ENCODE measurements at regions not wholly inside any gene's neighbourhood (a gene's known extent, or its start where the extent isn't known, plus 50 kb on each side); places are given as distances from the start of the nearest gene placed in this dataset.

- ChIA-PET POLR2A (ENCODE audit: unreplicated experiment) (no interaction called here), CTCF (interaction anchor here (1.0 kb wide), 1 partner anchor 9 kb away, joined by 4 read pairs; no protein-coding TSS in a partner anchor)
- Histone ChIP-seq H3K14ac (replicated peaks; ENCODE audit: low read depth, low read length) (no peak overlapping the region), H3K9ac (ENCODE audit: low read depth, low read length) (no peak overlapping the region), H3K27ac (ENCODE audit: insufficient read depth, low read length) (no peak overlapping the region), H3K56ac (ENCODE audit: extremely low read depth, insufficient read depth, low read length) (no peak overlapping the region), H4K5ac (ENCODE audit: low read depth, low read length) (no peak overlapping the region; the same call in 1 of the 2 replicates), H3K36me3 (ENCODE audit: control insufficient read depth, insufficient read depth, low read length) (no peaks in the 10 kb centered on the region), H3K27me3 (ENCODE audit: control insufficient read depth, insufficient read depth, low read length) (no peaks in the 10 kb centered on the region), H4K20me1 (ENCODE audit: insufficient read depth, low read length) (no peaks in the 10 kb centered on the region), H3K18ac (ENCODE audit: low read depth, low read length) (no peak overlapping the region), H3K4me3 (ENCODE audit: insufficient read depth, low read depth, low read length) (no peak overlapping the region), H3K79me1 (ENCODE audit: low read depth in 1 of 2, low read length in 2 of 2) (no peaks in the 10 kb centered on the region), H4K91ac (ENCODE audit: insufficient read depth, low read depth, low read length) (no peak overlapping the region), H2BK15ac (ENCODE audit: low read depth, low read length) (no peak overlapping the region), H2BK20ac (ENCODE audit: low read depth, low read length) (no peak overlapping the region), H2AK5ac (ENCODE audit: low read depth, low read length) (no peak overlapping the region), H2BK5ac (ENCODE audit: low read depth, low read length, poor library complexity, severe bottlenecking) (no peak overlapping the region), H3K4ac (ENCODE audit: low read depth, low read length) (no peak overlapping the region), H3K4me2 (ENCODE audit: low read depth, low read length) (no peak overlapping the region), H3K23ac (ENCODE audit: low read depth, low read length) (no peak overlapping the region), H3K9me3 (ENCODE audit: control insufficient read depth, insufficient read depth, low read length) (no peaks in the 10 kb centered on the region), H3K9me1 (ENCODE audit: insufficient read depth, low read length) (no peaks in the 10 kb centered on the region), H4K8ac (ENCODE audit: low read depth in 2 of 2, low read length in 2 of 2) (no peak overlapping the region), H2AK9ac (replicated peaks; ENCODE audit: low read depth, low read length, poor library complexity) (no peak overlapping the region), H3K4me1 (ENCODE audit: control insufficient read depth, insufficient read depth, low read length) (no peaks in the 10 kb centered on the region; the same call in 1 of the 2 replicates), H2AFZ (replicated peaks; ENCODE audit: low read length, poor library complexity) (no peak overlapping the region), H2BK120ac (ENCODE audit: low read depth, low read length) (no peak overlapping the region)
- BruUV-seq (replicated peaks): no TSS peak
- no peak for TF ChIP-seq MAZ (IDR thresholded peaks at IDR 0.05; ENCODE audit: borderline replicate concordance, low read depth, low read length)
- no peak for TF ChIP-seq USF2 (IDR thresholded peaks at IDR 0.05; ENCODE audit: low read depth, low read length)
- TF ChIP-seq RAD21 (IDR thresholded peaks at IDR 0.05; ENCODE audit: low read length): no peak
- no peak for TF ChIP-seq RCOR1 (IDR thresholded peaks at IDR 0.05; ENCODE audit: insufficient replicate concordance, low read length)
- TF ChIP-seq CHD1 (IDR thresholded peaks at IDR 0.05; ENCODE audit: low read depth, low read length): no peak
- TF ChIP-seq NFE2L2 (IDR thresholded peaks at IDR 0.05; ENCODE audit: low read depth, low read length): no peak
- TF ChIP-seq MXI1 (IDR thresholded peaks at IDR 0.05; ENCODE audit: borderline replicate concordance, low read depth, low read length): no peak
- no peak for TF ChIP-seq BHLHE40 (IDR thresholded peaks at IDR 0.05; ENCODE audit: low read depth, low read length)
- no peak for TF ChIP-seq FOS (IDR thresholded peaks at IDR 0.05; ENCODE audit: low read depth, low read length)
- no peak for TF ChIP-seq POLR2A (IDR thresholded peaks at IDR 0.05; ENCODE audit: low read depth, low read length)
- no peak for TF ChIP-seq MAFK (IDR thresholded peaks at IDR 0.05; ENCODE audit: low read depth, low read length)
- TF ChIP-seq RFX5 (IDR thresholded peaks at IDR 0.05; ENCODE audit: low read depth, low read length): no peak
- no peak for TF ChIP-seq ELK1 (IDR thresholded peaks at IDR 0.05; ENCODE audit: borderline replicate concordance, low read depth, low read length)
- in situ Hi-C loops (cut with MboI; ENCODE audit: low sequenced_read_pairs): no loop called here
- dilution Hi-C loops (cut with HindIII; ENCODE audit: low sequenced_read_pairs, unreplicated experiment): no loop called here
- DNase-seq: peak; percentile 77
- no CpG with 5 or more reads among the region's 1 CpG for WGBS, 2 experiments (ENCODE audit: extremely low coverage in 2 of 2, insufficient read length in 1 of 2)
- peak; percentile 77 for ATAC-seq (ENCODE audit: low read depth)
- intact Hi-C loops (cut with micrococcal nuclease): no loop called here
Observed at GRCh38 chr5:111829701-111830100, 72.7 kb upstream of the NREP start.
